Lung microvascular endothelial cell (primary cell): ENCODE measurements at regions not wholly inside any gene's neighbourhood (a gene's known extent, or its start where the extent isn't known, plus 50 kb on each side); places are given as distances from the start of the nearest gene placed in this dataset.

Experiments used
- DNase-seq, 2 donors: peaks; one replicate each; pipeline versions ENCODE4 v3.0.0 to v3.0.0-alpha.2; 2010; ENCODE audit warnings: low read depth in 2 of 2

DNA sequence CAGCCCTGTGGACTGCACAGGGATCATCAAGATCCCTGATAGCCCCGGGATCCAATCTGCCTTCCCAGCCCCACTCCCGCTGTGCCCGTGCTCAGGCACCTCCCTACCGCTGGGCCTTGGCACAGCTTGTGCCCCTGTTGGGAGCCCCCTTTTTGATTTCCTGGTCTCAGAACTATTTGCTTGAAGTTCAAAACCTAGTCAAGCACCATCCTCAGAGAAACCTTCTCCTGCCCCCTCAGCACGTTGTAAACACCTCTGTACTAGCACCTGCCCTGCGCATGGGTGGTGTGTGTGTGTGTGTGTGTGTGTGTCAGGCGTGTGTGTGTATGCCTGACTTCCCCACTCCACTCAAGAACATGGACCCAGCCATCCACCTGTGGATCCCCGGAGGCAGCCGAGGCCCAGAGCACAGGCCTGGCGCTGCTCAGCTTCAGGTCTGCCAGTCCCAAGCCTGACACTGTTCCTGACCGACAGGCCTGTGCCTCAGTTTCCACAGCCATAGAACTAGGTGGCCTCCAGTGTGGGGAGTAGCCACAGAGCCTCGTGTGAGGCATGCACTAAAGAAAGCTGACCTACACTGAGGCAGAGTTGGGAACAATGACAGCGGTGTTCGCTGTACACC is 65.5 kb downstream of the ADRA2C start:
- no peak for DNase-seq

DNA sequence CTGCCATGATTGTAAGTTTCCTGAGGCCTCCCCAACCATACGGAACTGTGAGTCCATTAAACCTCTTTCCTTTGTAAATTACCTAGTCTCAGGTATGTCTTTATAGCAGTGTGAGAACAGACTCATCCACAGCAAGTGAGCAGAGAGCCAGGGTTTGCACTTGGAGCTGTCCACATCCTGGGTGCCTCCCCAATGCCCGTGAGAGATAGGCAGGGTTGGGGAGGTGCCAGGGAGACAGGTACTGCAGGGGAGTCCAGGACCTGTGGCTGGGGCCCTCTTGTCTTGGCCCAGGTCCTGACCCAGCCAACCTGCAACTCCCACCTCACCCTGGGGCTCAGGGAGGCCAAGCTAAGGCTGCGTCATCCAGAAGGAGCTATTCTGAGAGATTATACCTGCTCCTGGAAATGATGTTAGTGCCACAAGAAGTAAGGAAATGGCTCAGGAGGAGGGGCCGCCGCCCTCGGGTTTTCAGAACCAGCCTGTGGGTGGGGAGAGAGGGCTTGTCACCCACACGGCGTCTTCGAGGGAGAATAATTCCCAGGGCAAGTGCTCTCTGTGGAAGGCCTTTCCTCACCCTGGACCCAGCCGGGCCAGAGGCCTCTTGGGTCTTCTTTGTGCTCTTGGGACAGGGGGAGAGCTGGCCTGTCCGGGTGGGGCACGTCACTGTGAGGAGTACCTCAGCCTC is 66.5 kb downstream of the ADRA2C start:
- DNase-seq: no peak

DNA sequence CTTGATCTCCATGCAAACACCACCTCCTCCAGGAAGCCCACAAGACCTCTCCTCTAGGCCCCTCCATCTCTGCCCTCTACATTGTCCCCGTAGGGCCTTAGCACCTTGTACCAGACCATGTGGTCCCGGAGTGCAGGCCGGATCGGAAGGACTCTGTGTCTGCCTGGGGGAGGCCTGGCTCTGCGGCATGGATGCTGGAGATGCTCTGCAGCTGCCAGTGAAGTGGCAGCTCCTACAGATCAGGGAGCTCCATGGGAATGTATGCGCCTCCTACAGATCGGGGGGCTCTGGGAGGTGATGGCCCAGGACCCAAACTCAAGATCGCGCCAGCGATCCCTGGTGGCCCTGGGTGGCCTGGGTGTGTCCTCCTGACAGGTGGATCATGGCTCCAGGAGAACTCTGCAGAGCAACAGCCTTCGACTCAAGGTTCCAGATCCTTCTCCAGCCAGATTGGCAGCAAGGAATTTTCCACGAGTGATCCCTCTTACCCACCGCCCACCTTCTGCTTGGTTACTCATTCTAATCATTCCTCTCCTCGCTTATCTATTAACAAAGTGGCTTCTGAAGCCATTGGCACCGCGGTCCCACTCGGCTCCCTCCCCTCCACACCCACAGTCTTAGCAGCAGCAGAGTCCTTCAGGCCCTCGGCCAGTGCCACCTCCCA is 67.3 kb downstream of the ADRA2C start:
- DNase-seq: no peak

GRCh38 chr4:3834186-3834662 is 68.0 kb downstream of the ADRA2C start:
- no peak for DNase-seq

GRCh38 chr4:3834663-3835521 is 68.7 kb downstream of the ADRA2C start:
- DNase-seq: no peak

DNA sequence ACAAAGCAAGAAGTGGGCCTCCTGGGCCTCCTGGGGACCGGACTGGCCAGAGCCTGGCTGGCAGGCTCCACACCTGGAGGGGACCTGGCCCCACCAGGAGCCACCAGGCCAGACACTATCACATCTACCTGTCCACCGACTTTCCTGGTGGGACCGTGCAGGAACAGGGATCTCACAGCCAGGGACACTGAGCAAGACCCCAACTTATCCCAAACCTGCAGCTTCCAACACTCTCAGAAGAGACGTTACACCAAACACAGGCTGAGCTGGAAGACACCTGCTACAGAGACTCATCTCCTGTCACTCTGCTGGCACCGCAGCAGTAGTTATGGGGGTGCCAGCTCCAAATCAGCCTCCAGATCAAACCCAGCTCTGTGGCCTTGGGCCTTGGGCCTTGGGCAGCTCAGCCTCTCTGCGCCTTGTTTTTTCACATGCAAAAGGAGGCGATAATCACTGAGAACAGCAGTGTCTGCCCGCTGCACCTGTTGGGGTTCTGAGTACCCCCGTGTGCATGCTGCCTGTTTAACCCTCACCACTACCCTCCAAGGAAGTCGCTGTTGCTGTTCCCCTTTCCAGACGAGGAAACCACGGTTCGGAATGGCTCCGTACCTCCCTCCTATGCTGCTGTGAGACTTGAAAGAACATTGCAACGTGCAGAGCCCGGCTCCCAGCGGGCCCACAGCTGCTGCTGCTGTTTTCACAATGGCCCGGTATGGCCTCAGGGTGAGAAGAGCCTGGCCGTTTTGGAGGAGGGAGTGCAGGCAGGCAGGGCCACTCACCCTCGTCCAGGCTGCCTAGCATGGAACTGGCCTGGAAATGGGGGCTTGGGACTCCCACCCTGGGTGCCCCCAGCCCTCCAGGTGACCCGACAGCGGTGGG is 69.6 kb downstream of the ADRA2C start:
- no peak for DNase-seq

- DNase-seq: no peak
Observed at GRCh38 chr4:3836406-3836755, 70.2 kb downstream of the ADRA2C start.

GRCh38 chr4:3836756-3837601 is 70.8 kb downstream of the ADRA2C start:
- no peak for DNase-seq

DNA sequence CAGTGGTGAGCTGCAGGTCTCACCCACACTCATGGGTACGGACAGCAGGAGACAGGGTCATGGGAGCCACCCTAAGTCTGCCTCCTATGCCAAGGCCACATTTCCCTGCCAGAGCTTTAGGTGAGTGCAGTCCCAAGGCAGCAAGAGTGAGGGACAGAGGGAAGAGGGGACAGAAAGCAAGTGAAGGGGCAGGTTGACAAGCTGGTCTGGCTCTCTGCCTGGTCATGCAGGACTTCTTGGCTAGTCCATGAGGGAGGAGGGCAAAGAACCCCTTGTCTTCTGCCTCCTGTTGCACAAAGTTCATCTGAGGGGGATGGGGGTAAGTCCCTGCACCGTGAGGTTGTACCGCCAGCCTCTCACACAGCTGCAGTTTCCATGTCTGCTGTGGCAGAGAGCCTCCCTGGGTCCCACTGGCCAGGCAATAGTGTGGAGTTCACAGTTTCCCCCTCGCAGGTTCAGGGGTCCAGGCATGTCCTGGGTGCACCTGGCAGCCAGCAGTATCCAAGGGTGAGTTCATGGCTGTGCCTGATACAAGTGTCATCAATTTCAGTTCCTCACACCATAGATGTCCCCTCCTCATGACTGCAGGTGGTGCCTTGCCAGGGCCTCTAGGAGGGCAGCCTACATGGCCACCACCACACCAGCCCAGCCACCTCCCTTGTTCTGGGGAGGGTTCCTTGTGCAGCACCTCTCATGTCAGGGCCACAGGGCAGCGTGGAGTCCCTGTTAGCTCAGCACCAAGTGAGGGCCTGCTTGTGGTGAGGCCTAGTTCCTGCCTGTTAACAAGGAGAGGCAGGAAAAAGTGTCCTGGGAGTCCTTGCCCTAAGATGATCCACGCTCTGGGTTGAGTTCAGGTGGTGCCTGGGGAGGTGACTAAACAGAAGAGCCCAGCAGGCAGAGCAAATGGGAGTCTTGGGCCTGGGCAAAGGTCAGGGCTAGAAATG is 72.5 kb downstream of the ADRA2C start:
- no peak for DNase-seq

DNA sequence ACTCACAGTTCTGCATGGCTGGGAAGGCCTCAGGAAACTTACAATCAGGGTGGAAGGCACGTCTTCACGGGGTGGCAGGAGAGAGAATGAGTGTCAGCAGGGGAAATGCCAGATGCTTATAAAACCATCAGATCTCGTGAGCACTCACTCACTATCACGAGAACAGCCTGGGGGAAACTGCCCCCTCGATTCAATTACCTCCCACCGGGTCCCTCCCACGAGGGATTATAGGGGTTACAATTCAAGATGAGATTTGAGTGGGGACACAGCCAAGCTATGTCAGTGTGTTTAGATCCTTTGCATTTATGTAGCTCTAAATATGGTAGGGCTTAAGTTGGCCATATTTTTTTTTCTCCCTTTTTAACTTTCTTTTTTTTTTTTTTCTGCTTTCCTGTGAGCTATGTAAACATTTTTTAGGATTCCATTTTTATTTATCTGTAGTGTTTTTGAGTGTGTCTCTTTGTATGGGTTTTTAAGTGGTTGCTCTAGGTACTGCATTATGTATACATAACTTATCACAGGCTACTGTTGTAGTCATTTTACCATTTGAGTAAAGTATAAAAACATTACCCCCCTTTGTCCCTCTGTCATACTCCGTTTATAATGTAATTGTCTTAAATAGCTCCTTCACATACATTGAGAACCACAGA is 79.0 kb downstream of the ADRA2C start:
- DNase-seq: no peak

DNA sequence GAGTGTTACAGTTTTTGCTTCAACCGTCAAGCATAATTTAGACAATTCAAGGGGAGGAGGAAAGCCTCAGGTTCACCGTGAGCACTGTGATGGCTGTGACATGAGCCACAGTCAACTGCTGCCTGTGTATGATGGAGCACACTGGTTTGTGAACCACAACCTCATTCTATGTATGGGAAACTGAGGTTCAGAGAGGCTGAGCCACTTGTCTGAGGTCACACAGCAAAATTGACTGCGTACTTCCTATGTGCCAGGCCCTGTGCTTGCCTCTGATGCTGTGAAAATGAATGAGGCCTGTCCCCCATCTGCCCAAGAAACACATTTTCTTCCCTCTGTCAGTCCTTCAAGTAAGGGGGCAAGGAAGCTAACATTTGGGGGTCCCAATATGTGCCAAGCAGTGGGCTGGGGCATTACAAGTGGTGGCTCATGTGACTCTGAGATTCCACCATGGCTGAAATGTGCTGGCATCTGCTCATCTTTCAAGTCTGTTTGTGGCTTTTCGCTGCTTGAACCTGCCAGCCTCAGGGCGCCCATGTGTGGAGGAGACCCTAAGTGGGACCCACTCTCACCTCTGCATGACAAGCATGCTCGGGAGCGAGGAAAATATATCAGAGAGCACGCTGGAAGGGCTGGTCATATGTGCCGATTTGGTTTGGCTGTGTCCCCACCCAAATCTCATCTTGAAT is 79.7 kb downstream of the ADRA2C start:
- DNase-seq: no peak

GRCh38 chr4:3847211-3847940 is 81.2 kb downstream of the ADRA2C start:
- no peak for DNase-seq

- DNase-seq: no peak
Observed at GRCh38 chr4:3848323-3848722, 82.1 kb downstream of the ADRA2C start.

DNA sequence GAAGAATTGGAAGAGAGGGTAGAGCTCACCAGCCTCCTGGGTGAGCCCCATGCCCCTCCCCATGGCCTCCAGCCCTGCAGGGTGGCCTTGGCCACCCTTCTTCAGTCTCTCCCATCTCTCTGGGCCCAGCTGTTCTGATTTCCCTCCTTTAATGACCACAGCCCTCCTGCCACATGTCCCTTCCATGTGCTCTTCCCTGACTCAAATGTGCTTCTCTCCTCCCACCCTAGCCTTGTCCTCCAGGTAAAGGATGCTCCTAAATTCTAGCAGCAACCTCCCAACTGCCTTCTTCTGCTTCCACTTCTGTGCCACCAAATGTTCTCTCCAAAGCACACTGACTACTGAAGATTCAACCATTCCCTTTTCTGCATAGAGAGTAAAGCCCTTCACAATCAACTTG is 83.0 kb downstream of the ADRA2C start:
- DNase-seq: no peak

DNA sequence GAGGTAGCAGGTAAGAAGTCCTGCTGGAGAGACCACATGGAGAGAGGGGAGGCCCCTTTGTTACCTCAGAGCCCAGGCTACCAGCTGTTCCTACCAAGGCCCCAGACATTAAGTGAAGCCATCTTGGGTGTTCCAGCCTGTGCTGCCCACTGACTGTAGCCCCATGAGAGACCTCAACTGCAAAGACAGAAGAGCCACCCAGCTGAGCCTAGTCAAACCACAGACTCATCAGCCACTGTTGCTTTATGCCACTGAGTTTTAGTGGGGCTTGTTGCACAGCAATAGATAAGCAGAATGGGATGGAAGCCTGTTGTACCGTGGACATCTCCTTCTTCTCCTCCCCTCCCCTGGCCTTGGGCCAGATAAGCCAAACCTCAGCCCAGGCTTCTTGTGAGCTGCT is 83.9 kb downstream of the ADRA2C start:
- DNase-seq: no peak

DNA sequence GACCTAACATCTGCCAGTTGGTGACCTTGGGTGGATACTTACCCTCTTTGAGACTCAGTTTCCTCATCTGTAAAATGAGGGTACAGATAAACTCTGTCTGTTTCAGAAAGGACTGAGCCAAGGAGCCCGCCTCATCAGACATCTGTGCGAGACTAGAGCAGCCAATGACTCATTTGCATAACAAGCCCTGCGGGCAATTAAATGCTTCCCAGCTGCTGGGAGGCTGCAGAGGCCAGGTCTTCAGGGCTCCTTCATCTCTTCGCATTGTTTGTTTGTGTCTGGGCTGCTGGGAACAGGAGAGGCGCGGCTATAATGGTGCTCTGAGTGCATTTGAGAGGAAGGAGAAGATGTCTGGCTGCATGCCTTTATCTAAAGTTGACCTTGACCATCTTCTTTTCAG is 85.0 kb downstream of the ADRA2C start:
- DNase-seq: no peak

GRCh38 chr4:3851881-3852280 is 85.7 kb downstream of the ADRA2C start:
- DNase-seq: no peak
